A549 (cell line): ENCODE measurements at regions not wholly inside any gene's neighbourhood (a gene's known extent, or its start where the extent isn't known, plus 50 kb on each side); places are given as distances from the start of the nearest gene placed in this dataset.
A peak's percentile ranks its signal among the peaks of the same experiment; 100 is the strongest.
"Not testable (repeated sequence)": the region's sequence is repeated elsewhere in the genome, so short reads cannot be mapped to it uniquely, and the experiment has no call there.

ENCODE experiments used
- ATAC-seq, 2 experiments: fragments of 200-7000 bp in 1 of 2; fragments of >200 bp in 1 of 2; cut with Nextera tagmentation in 1 of 2; cut with Tn5 transposase in 1 of 2; 3 replicates each; pipeline versions ENCODE4 v1.8.0 to v1.9.1; 2018 to 2020; ENCODE audit warnings: mild to moderate bottlenecking in 1 of 2, moderate library complexity in 1 of 2
- CTCF ChIA-PET: fragments of 300-600 bp; sonication (Branson Sonifier 250); formaldehyde crosslinking; extraction: SDS; loops from one replicate; lab custom pipeline; 2021; ENCODE audit warnings: antibody characterized with exemption, inconsistent platforms; lab: Yijun Ruan, JAX
- POLR2A ChIA-PET: fragments of 350-600 bp; formaldehyde crosslinking; extraction: SDS; loops from one replicate; lab custom pipeline; 2021; ENCODE audit warnings: antibody characterized with exemption, inconsistent platforms; lab: Yijun Ruan, JAX
- DNase-seq, 2 experiments: peaks; one replicate each; pipeline versions ENCODE4 v3.0.0 to v3.0.0-alpha.2; 2011 to 2016; ENCODE audit warnings: low read depth in 1 of 2, low spot score in 1 of 2
- FAIRE-seq: peaks from 2 replicates; lab custom pipeline; 2011; peaks lifted over from hg19 to GRCh38; lab: Jason Lieb, UNC
- H3K27ac ChIP-seq, 2 experiments: fragments of >200 bp; sonication (Bioruptor Twin); formaldehyde crosslinking; 3 replicates each; pipeline ENCODE4 v1.5.1; 2016 to 2017
- H3K4me1 ChIP-seq: fragments of >200 bp; sonication (Bioruptor Twin); formaldehyde crosslinking; 3 replicates; pipeline ENCODE4 v1.6.1; 2016
- H3K4me2 ChIP-seq: fragments of >200 bp; sonication (Bioruptor Twin); formaldehyde crosslinking; 3 replicates; pipeline ENCODE4 v1.6.1; 2016
- H3K4me3 ChIP-seq: fragments of >200 bp; sonication (Bioruptor Twin); formaldehyde crosslinking; 3 replicates; pipeline ENCODE4 v1.5.1; 2016
- H3K9me3 ChIP-seq: fragments of >200 bp; sonication (Bioruptor Twin); formaldehyde crosslinking; 3 replicates; pipeline ENCODE4 v1.6.1; 2016
- BHLHE40 ChIP-seq: IDR thresholded peaks from 2 replicates; pipeline ENCODE4 v1.6.1; 2012; ENCODE audit warnings: low read depth, low read length, inconsistent platforms
- CHD2 ChIP-seq: fragments of 150-350 bp; IDR thresholded peaks from 2 replicates; pipeline ENCODE4 v1.6.1; 2014; ENCODE audit warnings: low read length; ENCODE audit not compliant: partially characterized antibody
- EHF ChIP-seq: fragments of 250-450 bp; sonication (Bioruptor Pico); IDR thresholded peaks from 2 replicates; pipeline ENCODE4 v1.5.0; 2020; ENCODE audit warnings: mild to moderate bottlenecking
- FOSL2 ChIP-seq, 2 experiments: fragments of 450-650 bp in 1 of 2; fragments of >200 bp in 1 of 2; sonication (Bioruptor Twin) in 1 of 2; formaldehyde crosslinking; IDR thresholded peaks; 2 replicates each; pipeline versions ENCODE4 v1.5.0 to v1.6.1; 2016 to 2020; ENCODE audit warnings: mild to moderate bottlenecking in 1 of 2, moderate library complexity in 1 of 2
- HDAC2 ChIP-seq: fragments of 200-600 bp; sonication (generic); IDR thresholded peaks from 2 replicates; pipeline ENCODE4 v1.6.1; 2016
- HOXB13 ChIP-seq: fragments of 250-450 bp; sonication (Bioruptor Pico); IDR thresholded peaks from 2 replicates; pipeline ENCODE4 v1.5.0; 2020; ENCODE audit warnings: low read depth, mild to moderate bottlenecking, moderate library complexity
- HOXB5 ChIP-seq: fragments of 250-450 bp; sonication (Bioruptor Pico); IDR thresholded peaks from 2 replicates; pipeline ENCODE4 v1.5.0; 2020; ENCODE audit warnings: mild to moderate bottlenecking, moderate library complexity
- JUN ChIP-seq, 2 experiments: fragments of >200 bp; sonication (Bioruptor Twin); formaldehyde crosslinking; IDR thresholded peaks; 2 replicates in 1 of 2; 3 replicates in 1 of 2; pipeline ENCODE4 v1.6.1; 2016 to 2017
- KDM5A ChIP-seq: fragments of 200-600 bp; sonication (generic); IDR thresholded peaks from 2 replicates; pipeline ENCODE4 v1.6.1; 2016; ENCODE audit warnings: antibody characterized with exemption, mild to moderate bottlenecking
- MAFK ChIP-seq: fragments of 450-650 bp; IDR thresholded peaks from 2 replicates; pipeline ENCODE4 v1.6.1; 2014; ENCODE audit not compliant: partially characterized antibody
- NR3C1 ChIP-seq: fragments of >200 bp; sonication (Bioruptor Twin); formaldehyde crosslinking; IDR thresholded peaks from 3 replicates; pipeline ENCODE4 v1.6.1; 2017
- POLR2A ChIP-seq: IDR thresholded peaks from 2 replicates; pipeline ENCODE4 v1.6.1; 2012; ENCODE audit warnings: mild to moderate bottlenecking, low read length
- RARB ChIP-seq: fragments of 250-450 bp; sonication (Bioruptor Pico); IDR thresholded peaks from 2 replicates; pipeline ENCODE4 v1.8.0; 2021; ENCODE audit warnings: mild to moderate bottlenecking, moderate library complexity
- SREBF2 ChIP-seq: fragments of 450-650 bp; IDR thresholded peaks from 2 replicates; pipeline ENCODE4 v1.6.1; 2014; ENCODE audit warnings: mild to moderate bottlenecking, moderate library complexity
- TP53 ChIP-seq: fragments of 250-450 bp; sonication (Bioruptor Pico); IDR thresholded peaks from 2 replicates; pipeline ENCODE4 v1.5.0; 2021; ENCODE audit warnings: mild to moderate bottlenecking, moderate library complexity
- ZC3H11A ChIP-seq: fragments of 450-650 bp; IDR thresholded peaks from 2 replicates; pipeline ENCODE4 v1.6.1; 2014; ENCODE audit warnings: antibody characterized with exemption, mild to moderate bottlenecking
- ZFP36 ChIP-seq: fragments of 450-650 bp; IDR thresholded peaks from 2 replicates; pipeline ENCODE4 v1.6.1; 2014; ENCODE audit warnings: borderline replicate concordance; ENCODE audit not compliant: partially characterized antibody
- ZNF302 ChIP-seq: fragments of 250-450 bp; sonication (Bioruptor Pico); IDR thresholded peaks from 2 replicates; pipeline ENCODE4 v1.9.0; 2021; ENCODE audit warnings: inconsistent platforms, mild to moderate bottlenecking, moderate library complexity
- WGBS: methylation state at CpG from one replicate; pipeline ENCODE4 v1.1.6; 2017; ENCODE audit errors: missing lambda C conversion rate; 5-methylcytosine and 5-hydroxymethylcytosine counted together
- TF ChIP-seq, protein P1 (sequence below): fragments of 200-600 bp; sonication (generic); IDR thresholded peaks from 2 replicates; pipeline ENCODE4 v1.6.1; 2016; ENCODE audit warnings: antibody characterized with exemption, mild to moderate bottlenecking, moderate library complexity
- TF ChIP-seq, protein P2 (sequence below): IDR thresholded peaks from 2 replicates; pipeline ENCODE4 v1.6.1; 2012
- TF ChIP-seq, protein P3 (sequence below): fragments of 250-450 bp; sonication (Bioruptor Pico); IDR thresholded peaks from 2 replicates; pipeline ENCODE4 v1.5.0; 2020; ENCODE audit warnings: low read depth, mild to moderate bottlenecking, moderate library complexity

GRCh38 chr4:75141162-75141561 lies 208.2 kb downstream of the PARM1 start:
- POLR2A ChIA-PET, result no interaction called here

GRCh38 chr4:75137302-75137701 lies 204.4 kb downstream of the PARM1 start:
- ChIA-PET CTCF (no interaction called here), POLR2A (no interaction called here)
- no peak for DNase-seq
- Histone ChIP-seq H3K4me2 (no peak overlapping the region), H3K4me1 (no peaks in the 10 kb centered on the region), H3K9me3 (no peaks in the 10 kb centered on the region), H3K27ac (no peak overlapping the region), H3K4me3 (no peak overlapping the region)
- FAIRE-seq, result no peak
- ATAC-seq, result no peak
- TF ChIP-seq KDM5A (no peak), ZC3H11A (peak; percentile 74)

More at GRCh38 chr4:75141162-75141561, 208.2 kb downstream of the PARM1 start:
- DNase-seq, result no peak
- FAIRE-seq, result no peak
- Histone ChIP-seq H3K4me2 (no peak overlapping the region), H3K9me3 (no peaks in the 10 kb centered on the region), H3K4me1 (no peaks in the 10 kb centered on the region), H3K27ac (no peak overlapping the region), H3K4me3 (no peak overlapping the region)
- CTCF ChIA-PET, result no interaction called here
- ATAC-seq, result no peak
- TF ChIP-seq, protein P1, sequence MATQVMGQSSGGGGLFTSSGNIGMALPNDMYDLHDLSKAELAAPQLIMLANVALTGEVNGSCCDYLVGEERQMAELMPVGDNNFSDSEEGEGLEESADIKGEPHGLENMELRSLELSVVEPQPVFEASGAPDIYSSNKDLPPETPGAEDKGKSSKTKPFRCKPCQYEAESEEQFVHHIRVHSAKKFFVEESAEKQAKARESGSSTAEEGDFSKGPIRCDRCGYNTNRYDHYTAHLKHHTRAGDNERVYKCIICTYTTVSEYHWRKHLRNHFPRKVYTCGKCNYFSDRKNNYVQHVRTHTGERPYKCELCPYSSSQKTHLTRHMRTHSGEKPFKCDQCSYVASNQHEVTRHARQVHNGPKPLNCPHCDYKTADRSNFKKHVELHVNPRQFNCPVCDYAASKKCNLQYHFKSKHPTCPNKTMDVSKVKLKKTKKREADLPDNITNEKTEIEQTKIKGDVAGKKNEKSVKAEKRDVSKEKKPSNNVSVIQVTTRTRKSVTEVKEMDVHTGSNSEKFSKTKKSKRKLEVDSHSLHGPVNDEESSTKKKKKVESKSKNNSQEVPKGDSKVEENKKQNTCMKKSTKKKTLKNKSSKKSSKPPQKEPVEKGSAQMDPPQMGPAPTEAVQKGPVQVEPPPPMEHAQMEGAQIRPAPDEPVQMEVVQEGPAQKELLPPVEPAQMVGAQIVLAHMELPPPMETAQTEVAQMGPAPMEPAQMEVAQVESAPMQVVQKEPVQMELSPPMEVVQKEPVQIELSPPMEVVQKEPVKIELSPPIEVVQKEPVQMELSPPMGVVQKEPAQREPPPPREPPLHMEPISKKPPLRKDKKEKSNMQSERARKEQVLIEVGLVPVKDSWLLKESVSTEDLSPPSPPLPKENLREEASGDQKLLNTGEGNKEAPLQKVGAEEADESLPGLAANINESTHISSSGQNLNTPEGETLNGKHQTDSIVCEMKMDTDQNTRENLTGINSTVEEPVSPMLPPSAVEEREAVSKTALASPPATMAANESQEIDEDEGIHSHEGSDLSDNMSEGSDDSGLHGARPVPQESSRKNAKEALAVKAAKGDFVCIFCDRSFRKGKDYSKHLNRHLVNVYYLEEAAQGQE, result peak; percentile 60; the same call in 1 of the 2 replicates
- no peak for TF ChIP-seq BHLHE40

- 31% methylated on average over 5 of the region's 5 CpGs for WGBS
- TF ChIP-seq MAFK (no peak), HDAC2 (no peak), ZFP36 (no peak), ZNF302 (CRISPR knock-in tag) (no peak), CHD2 (no peak), POLR2A (no peak), NR3C1 (no peak), RARB (no peak), JUN (IDR thresholded peaks at IDR 0.05) (no peak), EHF (no peak), HOXB5 (no peak), FOSL2 (IDR thresholded peaks at IDR 0.05) (no peak), FOSL2 (CRISPR knock-in tag; IDR thresholded peaks at IDR 0.05) (no peak), HOXB13 (no peak), TP53 (no peak), SREBF2 (no peak)
- TF ChIP-seq, protein P2, sequence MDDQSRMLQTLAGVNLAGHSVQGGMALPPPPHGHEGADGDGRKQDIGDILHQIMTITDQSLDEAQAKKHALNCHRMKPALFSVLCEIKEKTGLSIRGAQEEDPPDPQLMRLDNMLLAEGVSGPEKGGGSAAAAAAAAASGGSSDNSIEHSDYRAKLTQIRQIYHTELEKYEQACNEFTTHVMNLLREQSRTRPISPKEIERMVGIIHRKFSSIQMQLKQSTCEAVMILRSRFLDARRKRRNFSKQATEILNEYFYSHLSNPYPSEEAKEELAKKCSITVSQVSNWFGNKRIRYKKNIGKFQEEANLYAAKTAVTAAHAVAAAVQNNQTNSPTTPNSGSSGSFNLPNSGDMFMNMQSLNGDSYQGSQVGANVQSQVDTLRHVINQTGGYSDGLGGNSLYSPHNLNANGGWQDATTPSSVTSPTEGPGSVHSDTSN, result no peak
- TF ChIP-seq, protein P3, sequence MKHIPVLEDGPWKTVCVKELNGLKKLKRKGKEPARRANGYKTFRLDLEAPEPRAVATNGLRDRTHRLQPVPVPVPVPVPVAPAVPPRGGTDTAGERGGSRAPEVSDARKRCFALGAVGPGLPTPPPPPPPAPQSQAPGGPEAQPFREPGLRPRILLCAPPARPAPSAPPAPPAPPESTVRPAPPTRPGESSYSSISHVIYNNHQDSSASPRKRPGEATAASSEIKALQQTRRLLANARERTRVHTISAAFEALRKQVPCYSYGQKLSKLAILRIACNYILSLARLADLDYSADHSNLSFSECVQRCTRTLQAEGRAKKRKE (CRISPR knock-in tag), result no peak
- TF ChIP-seq, protein P1, result no peak
- FAIRE-seq, result no peak
- Histone ChIP-seq H3K9me3 (no peaks in the 10 kb centered on the region), H3K27ac (no peak overlapping the region), H3K4me1 (no peaks in the 10 kb centered on the region), H3K4me2 (no peak overlapping the region), H3K4me3 (no peak overlapping the region)
- POLR2A ChIA-PET, result no interaction called here
- ATAC-seq, result no peak
- no peak for DNase-seq
- CTCF ChIA-PET, result interaction anchor here (0.7 kb wide), 1 partner anchor 127 kb away, joined by 4 read pairs; no protein-coding TSS in a partner anchor
Measured at GRCh38 chr4:75135068-75135825, 202.3 kb downstream of the PARM1 start.

DNA sequence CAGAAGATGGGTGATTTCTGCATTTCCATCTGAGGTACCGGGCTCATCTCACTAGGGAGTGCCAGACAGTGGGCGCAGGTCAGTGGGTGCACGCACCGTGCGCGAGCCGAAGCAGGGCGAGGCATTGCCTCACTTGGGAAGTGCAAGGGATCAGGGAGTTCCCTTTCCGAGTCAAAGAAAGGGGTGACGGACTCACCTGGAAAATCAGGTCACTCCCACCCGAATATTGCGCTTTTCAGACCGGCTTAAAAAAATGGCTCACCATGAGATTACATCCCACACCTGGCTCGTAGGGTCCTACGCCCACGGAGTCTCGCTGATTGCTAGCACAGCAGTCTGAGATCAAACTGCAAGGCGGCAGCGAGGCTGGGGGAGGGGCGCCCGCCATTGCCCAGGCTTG lies 194.0 kb downstream of the PARM1 start:
- H3K27ac ChIP-seq, H3K9me3 ChIP-seq, ATAC-seq, CTCF ChIA-PET, H3K4me1 ChIP-seq, POLR2A ChIA-PET, FAIRE-seq, DNase-seq: not testable (repeated sequence)
- Histone ChIP-seq H3K4me3 (peak overlapping the region; percentile 34; the same call in 2 of the 3 replicates), H3K4me2 (peak overlapping the region; percentile 56)
- 0% methylated on average over 1 of the region's 21 CpGs for WGBS
